ENCODE measurements at regions not wholly inside any gene's neighbourhood (a gene's known extent, or its start where the extent isn't known, plus 50 kb on each side); places are given as distances from the start of the nearest gene placed in this dataset.

- H3K4me3 ChIP-seq (ENCODE audit: low read length) = no peak overlapping the region
- no peak for DNase-seq (ENCODE audit: low read depth, low spot score)
Observed at GRCh38 chr14:94903883-94904282, 134.0 kb upstream of the GSC start.

DNA sequence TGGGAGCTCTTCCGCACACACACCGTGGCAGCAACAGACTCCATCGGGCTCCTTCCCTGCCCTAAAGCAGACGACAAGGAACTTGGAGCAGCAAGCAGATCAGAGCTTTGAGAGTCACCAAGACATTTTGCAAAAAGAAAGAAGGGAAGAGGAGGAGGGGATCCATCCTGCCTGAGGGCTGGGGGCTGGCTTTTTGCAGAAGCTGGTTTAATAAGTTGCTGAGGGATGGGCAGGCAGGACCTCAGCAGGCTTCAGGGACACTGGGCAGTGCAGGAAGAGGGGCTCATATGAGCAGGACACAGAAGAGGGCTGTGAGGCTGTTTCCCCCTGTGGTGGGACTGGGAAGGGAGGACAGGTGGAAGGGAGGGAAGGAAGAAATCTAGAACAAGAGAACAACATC, 133.4 kb upstream of the GSC start:
- no peak overlapping the region for H3K4me3 ChIP-seq (ENCODE audit: low read length)
- DNase-seq (ENCODE audit: low read depth, low spot score) = no peak

- no peak for DNase-seq (ENCODE audit: low read depth, low spot score)
- no peak overlapping the region for H3K4me3 ChIP-seq (ENCODE audit: low read length)
Observed at GRCh38 chr14:94897561-94897960, 127.6 kb upstream of the GSC start.

GRCh38 chr14:94897082-94897481, 127.2 kb upstream of the GSC start:
- DNase-seq (ENCODE audit: low read depth, low spot score) = no peak

GRCh38 chr14:94893411-94894160, 123.7 kb upstream of the GSC start:
- DNase-seq (ENCODE audit: low read depth, low spot score) = no peak
- H3K4me3 ChIP-seq (ENCODE audit: low read length) = no peak overlapping the region

More at GRCh38 chr14:94897082-94897481, 127.2 kb upstream of the GSC start:
- H3K4me3 ChIP-seq (ENCODE audit: low read length) = no peak overlapping the region

DNA sequence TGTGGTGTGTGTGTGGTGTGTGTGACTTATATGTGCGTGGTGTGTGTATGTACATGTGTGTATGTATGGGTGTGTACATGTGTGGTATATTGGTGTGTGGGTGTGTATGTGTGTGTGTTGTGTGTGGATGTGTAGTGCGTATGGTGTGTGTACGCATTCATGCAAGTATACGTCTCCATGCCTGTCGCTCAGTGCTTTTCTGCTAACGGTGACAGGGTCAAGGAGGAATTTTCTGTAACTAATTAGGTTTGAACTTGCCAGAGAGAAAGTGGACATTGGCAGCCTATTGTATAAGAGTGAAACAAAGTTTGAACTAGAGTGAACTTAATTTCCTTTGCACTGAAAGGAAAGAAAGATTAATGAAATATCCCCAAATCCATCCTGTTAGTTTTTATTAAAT, 120.9 kb upstream of the GSC start:
- no peak overlapping the region for H3K4me3 ChIP-seq (ENCODE audit: low read length)
- DNase-seq (ENCODE audit: low read depth, low spot score) = no peak

GRCh38 chr14:94889520-94890312, 119.8 kb upstream of the GSC start:
- DNase-seq (ENCODE audit: low read depth, low spot score) = no peak

GRCh38 chr14:94888121-94888520, 118.2 kb upstream of the GSC start:
- H3K4me3 ChIP-seq (ENCODE audit: low read length) = no peak overlapping the region
- no peak for DNase-seq (ENCODE audit: low read depth, low spot score)

More at GRCh38 chr14:94889520-94890312, 119.8 kb upstream of the GSC start:
- no peak overlapping the region for H3K4me3 ChIP-seq (ENCODE audit: low read length)

GRCh38 chr14:94887591-94887990, 117.7 kb upstream of the GSC start:
- no peak for DNase-seq (ENCODE audit: low read depth, low spot score)
- no peak overlapping the region for H3K4me3 ChIP-seq (ENCODE audit: low read length)

DNA sequence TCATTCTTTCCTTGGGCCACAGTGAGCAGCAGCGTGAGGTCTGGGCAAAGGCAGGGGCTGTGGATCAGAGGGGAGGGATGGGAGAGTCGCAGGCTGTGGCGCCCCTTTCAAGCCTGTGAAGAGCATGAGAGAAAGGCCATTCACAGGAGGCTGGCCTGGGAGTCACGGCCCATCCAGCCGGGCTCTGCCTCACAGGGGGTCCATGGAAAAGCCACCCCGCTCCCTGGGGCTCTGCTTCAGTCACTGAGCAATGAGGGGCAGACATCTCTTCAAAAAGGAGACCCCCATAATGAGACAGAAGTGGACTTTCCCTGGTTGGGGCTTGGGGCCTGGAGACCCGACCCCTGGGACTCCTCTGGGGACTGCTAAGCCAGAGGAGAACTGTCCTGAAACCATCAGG, 117.0 kb upstream of the GSC start:
- no peak overlapping the region for H3K4me3 ChIP-seq (ENCODE audit: low read length)
- no peak for DNase-seq (ENCODE audit: low read depth, low spot score)

DNA sequence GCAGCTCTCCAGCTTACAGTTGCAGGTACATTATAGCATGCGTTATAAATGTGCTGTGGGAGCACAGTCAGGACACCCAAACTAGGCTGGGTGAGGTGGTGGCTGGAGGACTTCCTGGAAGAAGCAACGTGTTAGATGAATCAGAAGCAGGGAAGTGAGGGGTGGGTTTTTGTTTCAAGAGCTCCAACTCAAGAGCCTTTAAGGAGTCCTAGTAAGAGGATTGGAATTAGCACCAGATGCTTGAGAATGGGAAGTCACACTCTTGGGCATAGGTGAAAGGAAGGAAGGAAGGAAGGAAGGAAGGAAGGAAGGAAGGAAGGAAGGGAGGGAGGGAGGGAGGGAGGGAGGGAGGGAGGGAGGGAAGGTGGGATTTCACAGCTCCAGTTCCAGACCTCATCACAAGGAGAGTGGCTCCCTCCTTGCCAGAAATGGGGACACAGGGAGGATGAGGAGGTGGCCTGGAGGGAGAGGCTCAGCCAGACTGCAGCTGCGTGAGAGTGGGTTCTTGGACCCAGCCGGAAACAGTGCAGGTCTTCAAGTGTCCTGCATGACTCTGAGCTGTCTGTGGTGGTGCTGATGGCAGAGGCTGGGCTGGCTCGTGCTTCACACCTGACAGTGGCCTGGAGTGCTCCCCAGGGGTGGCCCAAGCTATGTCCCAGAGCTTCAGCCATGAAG, 115.7 kb upstream of the GSC start:
- DNase-seq (ENCODE audit: low read depth, low spot score) = no peak
- no peak overlapping the region for H3K4me3 ChIP-seq (ENCODE audit: low read length)

DNA sequence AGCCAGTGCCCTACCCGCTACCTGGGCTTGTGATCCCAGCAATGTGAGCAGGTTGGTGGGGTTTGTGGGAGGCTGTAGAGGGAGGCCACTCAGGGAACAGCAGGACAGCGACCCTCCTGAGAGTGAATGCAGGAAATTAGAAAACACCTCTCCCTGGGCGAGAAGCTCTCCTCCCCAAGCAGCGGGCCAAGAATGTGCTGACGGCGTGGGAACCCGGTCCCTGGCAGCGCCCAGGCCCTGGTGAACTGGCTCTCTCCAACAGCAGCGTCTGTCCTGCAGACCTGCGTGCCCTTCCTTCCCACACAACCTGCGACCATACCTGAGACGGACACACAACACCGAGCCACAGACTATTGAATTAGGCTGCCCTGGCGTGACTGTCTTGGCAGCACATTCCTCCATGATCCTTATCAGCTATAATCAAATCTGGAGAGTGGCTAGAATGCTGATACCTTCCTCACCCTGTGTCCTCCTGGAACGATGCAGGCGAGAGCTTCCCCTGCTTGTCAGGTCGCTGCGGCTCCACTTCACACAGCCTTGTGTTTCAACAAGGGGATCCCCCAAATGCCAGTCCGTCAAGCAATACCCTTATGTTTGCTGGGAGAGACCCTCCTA, 114.8 kb upstream of the GSC start:
- H3K4me3 ChIP-seq (ENCODE audit: low read length) = no peak overlapping the region
- DNase-seq (ENCODE audit: low read depth, low spot score) = no peak

DNA sequence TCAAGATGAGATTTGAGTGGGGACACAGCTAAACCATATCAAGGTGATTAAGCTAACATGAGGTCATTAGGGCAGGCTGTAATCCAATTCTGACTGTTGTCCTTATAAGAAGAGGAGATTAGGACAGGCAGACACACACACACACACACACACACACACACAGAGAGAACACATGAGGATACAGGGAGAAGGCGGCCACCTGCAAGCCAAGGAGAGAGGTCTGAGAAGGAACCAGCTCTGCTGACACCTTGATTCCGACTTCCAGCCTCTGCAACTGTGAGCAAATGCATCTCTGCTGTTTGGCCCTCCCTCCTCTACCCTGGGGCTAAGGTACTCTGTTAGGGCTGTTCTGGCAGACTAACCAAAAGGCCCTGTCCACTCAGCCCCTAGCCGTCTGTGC, 112.5 kb upstream of the GSC start:
- no peak overlapping the region for H3K4me3 ChIP-seq (ENCODE audit: low read length)
- no peak for DNase-seq (ENCODE audit: low read depth, low spot score)

DNA sequence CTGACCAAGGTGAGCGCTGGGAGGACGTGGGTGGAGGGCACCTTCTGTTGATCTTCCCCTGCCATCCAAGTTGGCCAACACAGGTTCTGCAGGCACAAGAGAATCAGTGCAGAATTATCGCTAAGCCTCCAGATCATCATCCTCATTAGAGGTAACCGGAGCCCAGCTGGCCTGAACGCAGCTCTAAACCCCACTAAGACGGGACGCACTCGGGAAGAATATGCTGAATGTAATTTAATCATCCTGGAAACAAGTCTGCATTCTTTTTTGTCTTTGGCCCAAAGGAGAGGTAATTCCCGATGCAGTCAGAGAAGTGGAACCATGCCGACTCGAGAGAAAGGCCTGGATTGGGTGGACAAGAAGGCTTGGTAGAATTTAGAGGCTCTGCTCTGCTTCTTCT, 111.0 kb upstream of the GSC start:
- H3K4me3 ChIP-seq (ENCODE audit: low read length) = no peak overlapping the region
- no peak for DNase-seq (ENCODE audit: low read depth, low spot score)

DNA sequence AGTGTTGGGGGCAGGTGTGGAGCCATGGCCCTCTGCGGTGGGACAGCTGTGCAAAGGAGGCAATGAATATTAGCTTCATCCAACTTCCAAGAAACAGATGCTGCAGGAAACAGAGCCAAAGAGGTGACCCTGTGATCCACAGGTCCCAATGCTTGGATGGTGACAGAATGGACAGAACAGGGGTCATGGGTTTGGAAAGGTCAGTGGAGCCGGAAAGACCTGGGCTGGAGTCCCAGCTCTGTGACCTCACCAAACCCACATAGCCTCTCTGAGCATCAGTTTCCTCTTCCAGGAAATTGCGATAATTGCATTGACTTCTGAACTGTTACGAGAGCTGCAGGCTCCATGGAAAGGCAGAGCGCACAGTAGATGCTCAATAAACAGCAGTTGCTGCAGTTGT, 110.2 kb upstream of the GSC start:
- DNase-seq (ENCODE audit: low read depth, low spot score) = no peak
- no peak overlapping the region for H3K4me3 ChIP-seq (ENCODE audit: low read length)

GRCh38 chr14:94879537-94879936, 109.6 kb upstream of the GSC start:
- H3K4me3 ChIP-seq (ENCODE audit: low read length) = no peak overlapping the region
- DNase-seq (ENCODE audit: low read depth, low spot score) = no peak

GRCh38 chr14:94876306-94876705, 106.4 kb upstream of the GSC start:
- DNase-seq (ENCODE audit: low read depth, low spot score) = no peak
- no peak overlapping the region for H3K4me3 ChIP-seq (ENCODE audit: low read length)

GRCh38 chr14:94875256-94875655, 105.3 kb upstream of the GSC start:
- H3K4me3 ChIP-seq (ENCODE audit: low read length) = no peak overlapping the region
- DNase-seq (ENCODE audit: low read depth, low spot score) = no peak

DNA sequence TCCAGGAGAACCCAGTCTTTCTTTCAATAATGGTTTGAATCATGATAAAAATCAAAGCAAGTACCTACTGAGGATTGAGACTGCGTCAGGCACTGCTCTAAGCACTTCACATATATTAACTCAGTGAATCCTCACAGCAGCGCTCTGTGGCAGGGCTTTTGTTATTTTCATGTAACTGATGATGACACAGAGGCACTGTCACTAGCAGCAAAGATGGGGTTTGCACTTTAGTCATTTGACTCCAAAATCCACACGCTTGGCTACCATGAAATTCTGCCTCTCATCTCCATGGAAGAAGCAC, 98.8 kb upstream of the GSC start:
- no peak overlapping the region for H3K4me3 ChIP-seq (ENCODE audit: low read length)
- DNase-seq (ENCODE audit: low read depth, low spot score) = no peak
